Endodermal cell (in vitro differentiated cells): ENCODE measurements at regions not wholly inside any gene's neighbourhood (a gene's known extent, or its start where the extent isn't known, plus 50 kb on each side); places are given as distances from the start of the nearest gene placed in this dataset.

Source experiments
- DNase-seq: peaks from one replicate; pipeline ENCODE4 v3.0.0-alpha.2; 2017
- H3K27ac ChIP-seq: 2 replicates; pipeline ENCODE4 v1.5.1; 2013; ENCODE audit warnings: mild to moderate bottlenecking, low read depth, low read length, moderate library complexity
- H3K27me3 ChIP-seq: 2 replicates; pipeline ENCODE4 v1.6.1; 2013; ENCODE audit warnings: mild to moderate bottlenecking, low read length, moderate library complexity; ENCODE audit not compliant: insufficient read depth, control insufficient read depth, poor library complexity, severe bottlenecking
- H3K36me3 ChIP-seq: 2 replicates; pipeline ENCODE4 v1.7.0; 2013; ENCODE audit warnings: mild to moderate bottlenecking, low read length, moderate library complexity; ENCODE audit not compliant: control insufficient read depth, insufficient read depth
- H3K4me1 ChIP-seq: one replicate; pipeline ENCODE4 v1.7.0; 2013; ENCODE audit warnings: low read length; ENCODE audit not compliant: control insufficient read depth, insufficient read depth
- H3K4me3 ChIP-seq: 2 replicates; pipeline ENCODE4 v1.5.1; 2013; ENCODE audit warnings: mild to moderate bottlenecking, low read length, moderate library complexity
- H3K9ac ChIP-seq: 2 replicates; pipeline ENCODE4 v1.6.1; 2013; ENCODE audit warnings: mild to moderate bottlenecking, low read length, moderate library complexity; ENCODE audit not compliant: poor library complexity, severe bottlenecking; ENCODE audit errors: extremely low read depth
- H3K9me3 ChIP-seq: 2 replicates; pipeline ENCODE4 v1.6.1; 2013; ENCODE audit warnings: mild to moderate bottlenecking, low read length, moderate library complexity; ENCODE audit not compliant: control insufficient read depth
- H3K27ac Mint-ChIP-seq: 2 replicates; pipeline ENCODE4 v1.8.0; 2020; ENCODE audit warnings: mixed read lengths
- H3K27me3 Mint-ChIP-seq: 2 replicates; pipeline ENCODE4 v1.8.0; 2021; ENCODE audit warnings: mild to moderate bottlenecking, mixed read lengths; ENCODE audit not compliant: insufficient read depth
- H3K36me3 Mint-ChIP-seq: 2 replicates; pipeline ENCODE4 v1.8.0; 2020; ENCODE audit warnings: low read depth, mixed read lengths
- H3K4me1 Mint-ChIP-seq: 2 replicates; pipeline ENCODE4 v1.8.0; 2020; ENCODE audit warnings: mixed read lengths
- H3K4me3 Mint-ChIP-seq: 2 replicates; pipeline ENCODE4 v1.8.0; 2020; ENCODE audit warnings: mild to moderate bottlenecking, moderate library complexity, mixed read lengths
- H3K9me3 Mint-ChIP-seq: 2 replicates; pipeline ENCODE4 v1.8.0; 2020; ENCODE audit warnings: mild to moderate bottlenecking, mixed read lengths
- WGBS, 2 experiments: methylation state at CpG; one replicate each; pipeline versions ENCODE4 v1.1.5 to v1.1.7; 2013; ENCODE audit warnings: missing lambda C conversion rate in 2 of 2, mixed read lengths in 1 of 2; ENCODE audit not compliant: insufficient coverage in 1 of 2, insufficient read length in 1 of 2; 5-methylcytosine and 5-hydroxymethylcytosine counted together
- TF ChIP-seq, protein P1 (sequence below): fragments of 200-600 bp; sonication (generic); conservative IDR thresholded peaks from 2 replicates; pipeline ENCODE4 v1.5.0; 2021; ENCODE audit warnings: antibody characterized with exemption, mild to moderate bottlenecking

- no peak overlapping the region for H3K9ac ChIP-seq
- peaks cover 3% of the 10 kb centered on the region for H3K9me3 ChIP-seq
- H3K4me1 ChIP-seq = no peaks in the 10 kb centered on the region
- no peaks in the 10 kb centered on the region for H3K27me3 ChIP-seq
- no peak overlapping the region for H3K4me3 ChIP-seq
- H3K9me3 Mint-ChIP-seq = peaks cover 7% of the 10 kb centered on the region
- no peaks in the 10 kb centered on the region for H3K36me3 Mint-ChIP-seq
- no peaks in the 10 kb centered on the region for H3K36me3 ChIP-seq
- H3K4me3 Mint-ChIP-seq = no peak overlapping the region
- H3K27ac ChIP-seq = no peak overlapping the region
- no peak overlapping the region for H3K27ac Mint-ChIP-seq
- 70 to 71% methylated on average over 2 of the region's 2 CpGs for WGBS, 2 experiments
- TF ChIP-seq, protein P1, sequence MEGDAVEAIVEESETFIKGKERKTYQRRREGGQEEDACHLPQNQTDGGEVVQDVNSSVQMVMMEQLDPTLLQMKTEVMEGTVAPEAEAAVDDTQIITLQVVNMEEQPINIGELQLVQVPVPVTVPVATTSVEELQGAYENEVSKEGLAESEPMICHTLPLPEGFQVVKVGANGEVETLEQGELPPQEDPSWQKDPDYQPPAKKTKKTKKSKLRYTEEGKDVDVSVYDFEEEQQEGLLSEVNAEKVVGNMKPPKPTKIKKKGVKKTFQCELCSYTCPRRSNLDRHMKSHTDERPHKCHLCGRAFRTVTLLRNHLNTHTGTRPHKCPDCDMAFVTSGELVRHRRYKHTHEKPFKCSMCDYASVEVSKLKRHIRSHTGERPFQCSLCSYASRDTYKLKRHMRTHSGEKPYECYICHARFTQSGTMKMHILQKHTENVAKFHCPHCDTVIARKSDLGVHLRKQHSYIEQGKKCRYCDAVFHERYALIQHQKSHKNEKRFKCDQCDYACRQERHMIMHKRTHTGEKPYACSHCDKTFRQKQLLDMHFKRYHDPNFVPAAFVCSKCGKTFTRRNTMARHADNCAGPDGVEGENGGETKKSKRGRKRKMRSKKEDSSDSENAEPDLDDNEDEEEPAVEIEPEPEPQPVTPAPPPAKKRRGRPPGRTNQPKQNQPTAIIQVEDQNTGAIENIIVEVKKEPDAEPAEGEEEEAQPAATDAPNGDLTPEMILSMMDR = no peak
- no peaks in the 10 kb centered on the region for H3K4me1 Mint-ChIP-seq
- no peaks in the 10 kb centered on the region for H3K27me3 Mint-ChIP-seq
- DNase-seq = no peak
Measured at GRCh38 chr4:34880246-34880645, 1364.1 kb downstream of the ARAP2 start.

GRCh38 chr4:34891892-34892291, 1352.4 kb downstream of the ARAP2 start:
- H3K4me3 Mint-ChIP-seq = no peak overlapping the region

DNA sequence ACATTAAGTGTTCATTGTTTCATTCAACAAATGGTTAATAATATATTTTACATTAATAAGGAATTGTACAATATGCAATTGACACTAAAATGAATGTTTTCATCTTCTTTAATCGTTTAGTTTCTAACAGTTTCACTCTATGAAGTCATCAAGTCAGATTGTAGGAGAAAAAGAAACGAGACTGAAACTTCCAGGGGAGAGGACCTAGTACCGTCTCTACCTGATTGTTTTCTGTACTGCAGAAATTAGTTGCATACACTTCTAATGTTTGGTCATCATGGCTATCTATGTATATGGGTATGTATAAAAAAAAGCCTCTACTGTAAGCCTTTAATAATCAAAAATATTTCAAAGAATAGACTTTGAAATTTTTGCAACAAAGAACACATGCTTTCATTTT, 1350.9 kb downstream of the ARAP2 start:
- WGBS, 2 experiments = 96% methylated on average over 3 of the region's 3 CpGs; no CpG with 5 or more reads in 1 of the 2 experiments
- Histone ChIP-seq H3K27ac (no peak overlapping the region), H3K36me3 (no peaks in the 10 kb centered on the region), H3K27me3 (no peaks in the 10 kb centered on the region), H3K4me3 (no peak overlapping the region), H3K9me3 (no peaks in the 10 kb centered on the region), H3K9ac (no peak overlapping the region), H3K4me1 (no peaks in the 10 kb centered on the region)
- DNase-seq = no peak
- TF ChIP-seq, protein P1 = no peak
- H3K9me3 Mint-ChIP-seq = no peaks in the 10 kb centered on the region
- no peaks in the 10 kb centered on the region for H3K4me1 Mint-ChIP-seq
- no peak overlapping the region for H3K4me3 Mint-ChIP-seq
- H3K36me3 Mint-ChIP-seq = no peaks in the 10 kb centered on the region
- H3K27me3 Mint-ChIP-seq = no peaks in the 10 kb centered on the region
- no peak overlapping the region for H3K27ac Mint-ChIP-seq

More at GRCh38 chr4:34891892-34892291, 1352.4 kb downstream of the ARAP2 start:
- H3K9me3 ChIP-seq = no peaks in the 10 kb centered on the region
- no CpG with 5 or more reads among the region's 1 CpG for WGBS, 2 experiments
- no peaks in the 10 kb centered on the region for H3K4me1 Mint-ChIP-seq
- no peaks in the 10 kb centered on the region for H3K36me3 ChIP-seq
- TF ChIP-seq, protein P1 = no peak
- DNase-seq = no peak
- H3K9me3 Mint-ChIP-seq = no peaks in the 10 kb centered on the region
- H3K27me3 ChIP-seq = no peaks in the 10 kb centered on the region
- no peak overlapping the region for H3K9ac ChIP-seq
- no peaks in the 10 kb centered on the region for H3K27me3 Mint-ChIP-seq
- H3K4me1 ChIP-seq = no peaks in the 10 kb centered on the region
- H3K4me3 ChIP-seq = no peak overlapping the region
- H3K36me3 Mint-ChIP-seq = no peaks in the 10 kb centered on the region
- H3K27ac Mint-ChIP-seq = no peak overlapping the region
- H3K27ac ChIP-seq = no peak overlapping the region
